Thymus (tissue), 11 donors: ENCODE measurements at regions not wholly inside any gene's neighbourhood (a gene's known extent, or its start where the extent isn't known, plus 50 kb on each side); places are given as distances from the start of the nearest gene placed in this dataset.

Experiments used
- DNase-seq, 9 donors: peaks; one replicate each; pipeline ENCODE4 v3.0.0-alpha.2; 2013; ENCODE audit warnings: low spot score in 9 of 9, low read depth in 6 of 9, missing footprints in 1 of 9
- H3K27ac ChIP-seq, 2 donors: one replicate each; pipeline ENCODE4 v1.5.1; 2013; ENCODE audit warnings: control low read depth in 1 of 2, low read depth in 1 of 2, low read length in 1 of 2, mild to moderate bottlenecking in 1 of 2, moderate library complexity in 1 of 2
- H3K27me3 ChIP-seq, 2 donors: one replicate each; pipeline ENCODE4 v1.5.1; 2013; ENCODE audit warnings: low read length in 1 of 2; ENCODE audit not compliant: control insufficient read depth in 2 of 2, insufficient read depth in 1 of 2
- H3K36me3 ChIP-seq, 2 donors: one replicate each; pipeline ENCODE4 v1.5.1; 2013; ENCODE audit warnings: low read length in 1 of 2, mild to moderate bottlenecking in 1 of 2, moderate library complexity in 1 of 2; ENCODE audit not compliant: control insufficient read depth in 2 of 2, insufficient read depth in 2 of 2
- H3K4me1 ChIP-seq, 2 donors: one replicate each; pipeline ENCODE4 v1.5.1; 2013; ENCODE audit warnings: low read length in 2 of 2; ENCODE audit not compliant: control insufficient read depth in 2 of 2, insufficient read depth in 2 of 2
- H3K4me3 ChIP-seq, 2 donors: one replicate each; pipeline ENCODE4 v1.5.1; 2013; ENCODE audit warnings: low read length in 2 of 2, control low read depth in 1 of 2, mild to moderate bottlenecking in 1 of 2
- H3K9me3 ChIP-seq, 2 donors: one replicate each; pipeline ENCODE4 v1.5.1; 2013; ENCODE audit warnings: low read length in 1 of 2, mild to moderate bottlenecking in 1 of 2; ENCODE audit not compliant: control insufficient read depth in 2 of 2, insufficient read depth in 1 of 2
- WGBS: extraction: QIAGEN DNeasy Blood & Tissue Kit; methylation state at CpG from one replicate; pipeline ENCODE4 v1.1.7; 2013; 5-methylcytosine and 5-hydroxymethylcytosine counted together
- donor health status: healthy.

GRCh38 chr14:101503431-101504095 is 57.7 kb upstream of the DIO3 start:
- Histone ChIP-seq H3K27ac (no peak overlapping the region), H3K36me3 (no peaks in the 10 kb centered on the region), H3K27me3 (peaks cover 0 to 20% of the 10 kb centered on the region in 2 donors), H3K4me3 (no peak overlapping the region), H3K9me3 (peaks cover 0 to 4% of the 10 kb centered on the region in 2 donors), H3K4me1 (no peaks in the 10 kb centered on the region)
- DNase-seq: no peak
- WGBS: 97% methylated on average over 14 of the region's 14 CpGs

GRCh38 chr14:101504096-101504948 is 57.0 kb upstream of the DIO3 start:
- no peak for DNase-seq
- Histone ChIP-seq H3K9me3 (peaks cover 0 to 4% of the 10 kb centered on the region in 2 donors), H3K36me3 (no peaks in the 10 kb centered on the region), H3K27ac (no peak overlapping the region), H3K4me3 (no peak overlapping the region), H3K4me1 (no peaks in the 10 kb centered on the region), H3K27me3 (peaks cover 0 to 18% of the 10 kb centered on the region in 2 donors)
- 91% methylated on average over 32 of the region's 32 CpGs for WGBS

- DNase-seq: no peak
- H3K9me3 ChIP-seq: peaks cover 0 to 4% of the 10 kb centered on the region in 2 donors
- no peaks in the 10 kb centered on the region for H3K36me3 ChIP-seq
- H3K4me1 ChIP-seq: no peaks in the 10 kb centered on the region
- WGBS: 93% methylated on average over 20 of the region's 20 CpGs
- peaks cover 0 to 18% of the 10 kb centered on the region in 2 donors for H3K27me3 ChIP-seq
- H3K4me3 ChIP-seq: no peak overlapping the region
- no peak overlapping the region for H3K27ac ChIP-seq
Observed at GRCh38 chr14:101505236-101505970, 55.9 kb upstream of the DIO3 start.

GRCh38 chr14:101506211-101506925 is 54.9 kb upstream of the DIO3 start:
- WGBS: 96% methylated on average over 13 of the region's 13 CpGs
- no peak overlapping the region for H3K27ac ChIP-seq
- no peaks in the 10 kb centered on the region for H3K4me1 ChIP-seq
- DNase-seq: no peak
- H3K36me3 ChIP-seq: no peaks in the 10 kb centered on the region
- peaks cover 0 to 12% of the 10 kb centered on the region in 2 donors for H3K27me3 ChIP-seq
- peaks cover 0 to 4% of the 10 kb centered on the region in 2 donors for H3K9me3 ChIP-seq
- H3K4me3 ChIP-seq: no peak overlapping the region

GRCh38 chr14:101506926-101507835 is 54.1 kb upstream of the DIO3 start:
- peaks cover 0 to 4% of the 10 kb centered on the region in 2 donors for H3K9me3 ChIP-seq
- peaks cover 0 to 4% of the 10 kb centered on the region in 2 donors for H3K27me3 ChIP-seq
- no peak overlapping the region for H3K4me3 ChIP-seq
- no peak for DNase-seq
- H3K27ac ChIP-seq: peak overlapping the region in 1 of 2 donors; percentile 1
- no peaks in the 10 kb centered on the region for H3K4me1 ChIP-seq
- WGBS: 90% methylated on average over 27 of the region's 27 CpGs
- no peaks in the 10 kb centered on the region for H3K36me3 ChIP-seq

- Histone ChIP-seq H3K4me3 (no peak overlapping the region), H3K36me3 (no peaks in the 10 kb centered on the region), H3K4me1 (no peaks in the 10 kb centered on the region), H3K27ac (no peak overlapping the region), H3K27me3 (no peaks in the 10 kb centered on the region), H3K9me3 (peaks cover 0 to 4% of the 10 kb centered on the region in 2 donors)
- DNase-seq: no peak
- WGBS: 98% methylated on average over 4 of the region's 4 CpGs
Observed at GRCh38 chr14:101507836-101508150, 53.5 kb upstream of the DIO3 start.

- Histone ChIP-seq H3K4me3 (no peak overlapping the region), H3K4me1 (no peaks in the 10 kb centered on the region), H3K27ac (no peak overlapping the region), H3K36me3 (no peaks in the 10 kb centered on the region), H3K9me3 (peaks cover 0 to 4% of the 10 kb centered on the region in 2 donors), H3K27me3 (no peaks in the 10 kb centered on the region)
- WGBS: 91% methylated on average over 12 of the region's 12 CpGs
- DNase-seq: no peak
Observed at GRCh38 chr14:101508196-101508947, 52.9 kb upstream of the DIO3 start.
